PC-3 (cell line): ENCODE measurements at regions not wholly inside any gene's neighbourhood (a gene's known extent, or its start where the extent isn't known, plus 50 kb on each side); places are given as distances from the start of the nearest gene placed in this dataset.

Source experiments
- ATAC-seq: fragments of 200-7000 bp; cut with Tn5 transposase; 2 replicates; pipeline ENCODE4 v1.9.1; 2020; ENCODE audit warnings: mild to moderate bottlenecking, moderate library complexity
- BruUV-seq: library from RNA; stranded (reverse); fragments of 400-500 nt; replicated peaks from 2 replicates; lab custom pipeline; 2021; lab: Mats Ljungman, UMichigan
- CTCF ChIA-PET: fragments of 300-600 bp; sonication (Branson Sonifier 250); formaldehyde crosslinking; loops from one replicate; lab custom pipeline; 2022; ENCODE audit warnings: antibody characterized with exemption; lab: Charles Lee
- POLR2A ChIA-PET: fragments of 300-600 bp; sonication (Branson Sonifier 250); formaldehyde crosslinking; loops from one replicate; lab custom pipeline; 2022; ENCODE audit warnings: antibody characterized with exemption; ENCODE audit not compliant: unreplicated experiment; lab: Charles Lee
- DNase-seq: peaks from one replicate; pipeline ENCODE4 v3.0.0-alpha.2; 2015
- H2AFZ ChIP-seq: fragments of 300-600 bp; sonication (generic); 2 replicates; pipeline ENCODE4 v1.6.0; 2016; ENCODE audit warnings: antibody characterized with exemption, low read length
- H3F3A ChIP-seq: fragments of 300-600 bp; sonication (generic); one replicate; pipeline ENCODE4 v1.6.0; 2017; ENCODE audit warnings: antibody characterized with exemption, low read length, control low read depth, mild to moderate bottlenecking; ENCODE audit not compliant: unreplicated experiment
- H3K27ac ChIP-seq: fragments of 300-600 bp; sonication (generic); 2 replicates; pipeline ENCODE4 v1.5.1; 2016; ENCODE audit warnings: mild to moderate bottlenecking, low read length
- H3K27me3 ChIP-seq: fragments of 300-600 bp; sonication (generic); 2 replicates; pipeline ENCODE4 v1.6.1; 2016; ENCODE audit warnings: low read length, mixed read lengths
- H3K36me3 ChIP-seq: fragments of 300-600 bp; sonication (generic); 2 replicates; pipeline ENCODE4 v1.6.1; 2016; ENCODE audit warnings: low read depth, mixed run types, low read length, mixed read lengths
- H3K4me1 ChIP-seq: fragments of 300-600 bp; sonication (generic); 2 replicates; pipeline ENCODE4 v1.5.1; 2016; ENCODE audit warnings: low read length; ENCODE audit not compliant: insufficient read depth
- H3K4me2 ChIP-seq: fragments of 300-600 bp; sonication (generic); 2 replicates; pipeline ENCODE4 v1.6.0; 2016; ENCODE audit warnings: low read length
- H3K4me3 ChIP-seq: fragments of 300-600 bp; sonication (generic); 2 replicates; pipeline ENCODE4 v1.5.1; 2016; ENCODE audit warnings: mild to moderate bottlenecking, low read length, mixed read lengths
- H3K79me2 ChIP-seq: fragments of 300-600 bp; sonication (generic); 2 replicates; pipeline ENCODE4 v1.6.1; 2017; ENCODE audit warnings: low read length, mixed read lengths
- H3K9ac ChIP-seq: fragments of 300-600 bp; sonication (generic); 2 replicates; pipeline ENCODE4 v1.6.0; 2016; ENCODE audit warnings: mild to moderate bottlenecking, low read length
- H3K9me2 ChIP-seq: fragments of 300-600 bp; sonication (generic); replicated peaks from 2 replicates; pipeline ENCODE4 v1.6.1; 2016; ENCODE audit warnings: mixed run types, low read length, mixed read lengths
- H3K9me3 ChIP-seq: fragments of 300-600 bp; sonication (generic); 2 replicates; pipeline ENCODE4 v1.6.1; 2016; ENCODE audit warnings: low read length, mixed read lengths
- H4K20me1 ChIP-seq: fragments of 300-600 bp; sonication (generic); 2 replicates; pipeline ENCODE4 v1.6.1; 2016; ENCODE audit warnings: low read length, mixed read lengths
- CTCF ChIP-seq: fragments of 300-600 bp; sonication (generic); conservative IDR thresholded peaks from 2 replicates; pipeline ENCODE4 v1.5.1; 2017; ENCODE audit warnings: antibody characterized with exemption, low read depth, mild to moderate bottlenecking, low read length
- EZH2 ChIP-seq: fragments of 300-600 bp; sonication (generic); IDR thresholded peaks from one replicate; pipeline ENCODE4 v1.6.1; 2017; ENCODE audit warnings: antibody characterized with exemption, mild to moderate bottlenecking, low read length; ENCODE audit not compliant: unreplicated experiment
- EZH2phosphoT487 ChIP-seq: fragments of 300-600 bp; sonication (generic); IDR thresholded peaks from 2 replicates; pipeline ENCODE4 v1.6.1; 2018; ENCODE audit warnings: mild to moderate bottlenecking, antibody characterized with exemption, low read length, borderline replicate concordance
- intact Hi-C: fragments of 100-400 bp; cut with micrococcal nuclease; formaldehyde crosslinking; loops from 2 replicates; pipeline ENCODE4 v1.9.0; 2023

GRCh38 chr3:78238811-78239210 is 1198.9 kb downstream of the ROBO2 start:
- no TSS peak for BruUV-seq
- Histone ChIP-seq H3F3A (no peaks in the 10 kb centered on the region), H3K4me3 (no peak overlapping the region), H3K27me3 (no peaks in the 10 kb centered on the region), H3K4me1 (no peaks in the 10 kb centered on the region), H3K36me3 (no peaks in the 10 kb centered on the region), H3K27ac (no peak overlapping the region), H2AFZ (no peak overlapping the region), H4K20me1 (no peaks in the 10 kb centered on the region), H3K9me2 (no peaks in the 10 kb centered on the region), H3K9ac (no peak overlapping the region), H3K4me2 (no peak overlapping the region), H3K79me2 (no peaks in the 10 kb centered on the region), H3K9me3 (0 out of 2 replicates have a peak, but pooled peaks cover 4% of the 10 kb centered on the region)
- ATAC-seq (no peak), DNase-seq (no peak)
- POLR2A ChIA-PET = no interaction called here
- no peak for TF ChIP-seq CTCF
- no peak for TF ChIP-seq EZH2phosphoT487
- no peak for TF ChIP-seq EZH2
- intact Hi-C loops = no loop called here
- CTCF ChIA-PET = no interaction called here

GRCh38 chr3:78242724-78243123 is 1202.8 kb downstream of the ROBO2 start:
- H4K20me1 ChIP-seq = no peaks in the 10 kb centered on the region
- TF ChIP-seq EZH2 (no peak), EZH2phosphoT487 (no peak), CTCF (no peak)
- no peaks in the 10 kb centered on the region for H3K36me3 ChIP-seq
- H3K4me3 ChIP-seq = no peak overlapping the region
- no peak overlapping the region for H3K9ac ChIP-seq
- ChIA-PET CTCF (no interaction called here), POLR2A (no interaction called here)
- 0 out of 2 replicates have a peak, but pooled peaks cover 4% of the 10 kb centered on the region for H3K9me3 ChIP-seq
- no peak overlapping the region for H3K27ac ChIP-seq
- H3K79me2 ChIP-seq = no peaks in the 10 kb centered on the region
- H3K27me3 ChIP-seq = no peaks in the 10 kb centered on the region
- H3F3A ChIP-seq = no peaks in the 10 kb centered on the region
- intact Hi-C loops = no loop called here
- ATAC-seq (no peak), DNase-seq (no peak)
- H3K4me2 ChIP-seq = no peak overlapping the region
- no peaks in the 10 kb centered on the region for H3K4me1 ChIP-seq
- H2AFZ ChIP-seq = no peak overlapping the region
- no peaks in the 10 kb centered on the region for H3K9me2 ChIP-seq
- no TSS peak for BruUV-seq

GRCh38 chr3:78244136-78244535 is 1204.2 kb downstream of the ROBO2 start:
- Histone ChIP-seq H3K4me1 (no peaks in the 10 kb centered on the region), H2AFZ (no peak overlapping the region), H3K27me3 (no peaks in the 10 kb centered on the region), H4K20me1 (no peaks in the 10 kb centered on the region), H3F3A (no peaks in the 10 kb centered on the region), H3K27ac (no peak overlapping the region), H3K36me3 (no peaks in the 10 kb centered on the region), H3K9ac (no peak overlapping the region), H3K4me3 (no peak overlapping the region), H3K9me3 (0 out of 2 replicates have a peak, but pooled peaks cover 4% of the 10 kb centered on the region), H3K9me2 (no peaks in the 10 kb centered on the region), H3K79me2 (no peaks in the 10 kb centered on the region), H3K4me2 (no peak overlapping the region)
- CTCF ChIA-PET = no interaction called here
- POLR2A ChIA-PET = no interaction called here
- TF ChIP-seq CTCF (no peak), EZH2 (no peak), EZH2phosphoT487 (no peak)
- intact Hi-C loops = no loop called here
- DNase-seq (no peak), ATAC-seq (no peak)
- no TSS peak for BruUV-seq
